Transverse colon (tissue), 4 donors: ENCODE measurements at regions not wholly inside any gene's neighbourhood (a gene's known extent, or its start where the extent isn't known, plus 50 kb on each side); places are given as distances from the start of the nearest gene placed in this dataset.

ENCODE experiments used
- POLR2AphosphoS5 ChIP-seq, 3 donors: sonication (generic); formaldehyde crosslinking; IDR thresholded peaks; one replicate each; pipeline ENCODE4 v1.6.1; 2016; ENCODE audit warnings: antibody characterized with exemption in 3 of 3
- TF ChIP-seq, protein P1 (sequence below), 5 experiments: fragments of 200-600 bp in 3 of 5; fragments of 450-650 bp in 2 of 5; sonication (generic) in 3 of 5; IDR thresholded peaks; 1 replicate in 2 of 5; 2 replicates in 3 of 5; pipeline ENCODE4 v1.5.1; 2016 to 2017; ENCODE audit warnings: antibody characterized with exemption in 5 of 5, inconsistent platforms in 3 of 5, mild to moderate bottlenecking in 2 of 5, moderate library complexity in 1 of 5

DNA sequence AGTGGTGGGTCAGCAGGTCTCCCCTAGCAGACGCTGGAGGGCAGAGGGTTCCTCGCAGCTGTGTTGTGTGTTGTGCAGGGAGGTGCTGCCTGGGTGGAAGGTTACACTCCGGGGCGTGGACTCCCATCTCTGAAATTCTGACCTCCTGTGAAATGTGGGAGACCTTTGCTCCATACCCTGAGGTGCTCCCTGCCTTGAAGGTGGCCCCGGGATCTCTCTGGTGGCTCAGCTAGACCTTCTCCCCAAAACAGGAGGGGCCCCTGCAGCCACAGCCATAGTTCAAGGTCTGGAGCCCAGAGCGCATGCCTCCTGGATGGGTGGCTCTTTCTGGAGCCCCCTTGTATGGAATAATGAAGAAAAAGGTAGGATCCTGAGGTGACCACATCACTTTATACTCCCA, 70.2 kb downstream of the SOX1 start:
- TF ChIP-seq, protein P1, sequence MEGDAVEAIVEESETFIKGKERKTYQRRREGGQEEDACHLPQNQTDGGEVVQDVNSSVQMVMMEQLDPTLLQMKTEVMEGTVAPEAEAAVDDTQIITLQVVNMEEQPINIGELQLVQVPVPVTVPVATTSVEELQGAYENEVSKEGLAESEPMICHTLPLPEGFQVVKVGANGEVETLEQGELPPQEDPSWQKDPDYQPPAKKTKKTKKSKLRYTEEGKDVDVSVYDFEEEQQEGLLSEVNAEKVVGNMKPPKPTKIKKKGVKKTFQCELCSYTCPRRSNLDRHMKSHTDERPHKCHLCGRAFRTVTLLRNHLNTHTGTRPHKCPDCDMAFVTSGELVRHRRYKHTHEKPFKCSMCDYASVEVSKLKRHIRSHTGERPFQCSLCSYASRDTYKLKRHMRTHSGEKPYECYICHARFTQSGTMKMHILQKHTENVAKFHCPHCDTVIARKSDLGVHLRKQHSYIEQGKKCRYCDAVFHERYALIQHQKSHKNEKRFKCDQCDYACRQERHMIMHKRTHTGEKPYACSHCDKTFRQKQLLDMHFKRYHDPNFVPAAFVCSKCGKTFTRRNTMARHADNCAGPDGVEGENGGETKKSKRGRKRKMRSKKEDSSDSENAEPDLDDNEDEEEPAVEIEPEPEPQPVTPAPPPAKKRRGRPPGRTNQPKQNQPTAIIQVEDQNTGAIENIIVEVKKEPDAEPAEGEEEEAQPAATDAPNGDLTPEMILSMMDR (IDR thresholded peaks at IDR 0.05), result no peak
- no peak for TF ChIP-seq POLR2AphosphoS5 (IDR thresholded peaks at IDR 0.05)
